HG02870 (cell line): ENCODE measurements at regions not wholly inside any gene's neighbourhood (a gene's known extent, or its start where the extent isn't known, plus 50 kb on each side); places are given as distances from the start of the nearest gene placed in this dataset.

Experiments
- ATAC-seq: cut with Tn5 transposase; IDR thresholded peaks from one replicate; pipeline ENCODE4 v1.9.1; 2021; ENCODE audit warnings: mild to moderate bottlenecking, moderate library complexity; ENCODE audit not compliant: unreplicated experiment

- ATAC-seq, result no peak
These were observed 134.5 kb upstream of the CCDC68 start for GRCh38 chr18:55093808-55094207.

- no peak for ATAC-seq
These were observed 134.0 kb upstream of the CCDC68 start for GRCh38 chr18:55093295-55093694.

GRCh38 chr18:55092166-55092565 is 132.9 kb upstream of the CCDC68 start:
- ATAC-seq, result no peak

GRCh38 chr18:55090564-55091188 is 131.4 kb upstream of the CCDC68 start:
- no peak for ATAC-seq

- no peak for ATAC-seq
These were observed 130.3 kb upstream of the CCDC68 start for GRCh38 chr18:55089610-55090009.

- ATAC-seq, result no peak
These were observed 129.3 kb upstream of the CCDC68 start for GRCh38 chr18:55088561-55088960.

- ATAC-seq, result peak; percentile 78
These were observed 128.7 kb upstream of the CCDC68 start for GRCh38 chr18:55088000-55088401.

- ATAC-seq, result no peak
These were observed 127.6 kb upstream of the CCDC68 start for GRCh38 chr18:55086906-55087305.

GRCh38 chr18:55085557-55086285 is 126.5 kb upstream of the CCDC68 start:
- no peak for ATAC-seq

- no peak for ATAC-seq
These were observed 125.3 kb upstream of the CCDC68 start for GRCh38 chr18:55084550-55084949.

- no peak for ATAC-seq
These were observed 124.2 kb upstream of the CCDC68 start for GRCh38 chr18:55083461-55083860.

- ATAC-seq, result no peak
These were observed 120.5 kb upstream of the CCDC68 start for GRCh38 chr18:55079481-55080355.

GRCh38 chr18:55079067-55079466 is 119.8 kb upstream of the CCDC68 start:
- ATAC-seq, result no peak

GRCh38 chr18:55078303-55078932 is 119.2 kb upstream of the CCDC68 start:
- no peak for ATAC-seq

- ATAC-seq, result no peak
These were observed 117.5 kb upstream of the CCDC68 start for GRCh38 chr18:55076643-55077218.

GRCh38 chr18:55073834-55074233 is 114.6 kb upstream of the CCDC68 start:
- ATAC-seq, result no peak

- no peak for ATAC-seq
These were observed 113.9 kb upstream of the CCDC68 start for GRCh38 chr18:55073116-55073515.

GRCh38 chr18:55072698-55073097 is 113.4 kb upstream of the CCDC68 start:
- no peak for ATAC-seq

GRCh38 chr18:55072181-55072580 is 112.9 kb upstream of the CCDC68 start:
- ATAC-seq, result no peak

GRCh38 chr18:55069497-55069896 is 110.2 kb upstream of the CCDC68 start:
- peak; percentile 51 for ATAC-seq

GRCh38 chr18:55064760-55065159 is 105.5 kb upstream of the CCDC68 start:
- peak; percentile 81 for ATAC-seq
